ENCODE measurements at regions not wholly inside any gene's neighbourhood (a gene's known extent, or its start where the extent isn't known, plus 50 kb on each side); places are given as distances from the start of the nearest gene placed in this dataset.

DNA sequence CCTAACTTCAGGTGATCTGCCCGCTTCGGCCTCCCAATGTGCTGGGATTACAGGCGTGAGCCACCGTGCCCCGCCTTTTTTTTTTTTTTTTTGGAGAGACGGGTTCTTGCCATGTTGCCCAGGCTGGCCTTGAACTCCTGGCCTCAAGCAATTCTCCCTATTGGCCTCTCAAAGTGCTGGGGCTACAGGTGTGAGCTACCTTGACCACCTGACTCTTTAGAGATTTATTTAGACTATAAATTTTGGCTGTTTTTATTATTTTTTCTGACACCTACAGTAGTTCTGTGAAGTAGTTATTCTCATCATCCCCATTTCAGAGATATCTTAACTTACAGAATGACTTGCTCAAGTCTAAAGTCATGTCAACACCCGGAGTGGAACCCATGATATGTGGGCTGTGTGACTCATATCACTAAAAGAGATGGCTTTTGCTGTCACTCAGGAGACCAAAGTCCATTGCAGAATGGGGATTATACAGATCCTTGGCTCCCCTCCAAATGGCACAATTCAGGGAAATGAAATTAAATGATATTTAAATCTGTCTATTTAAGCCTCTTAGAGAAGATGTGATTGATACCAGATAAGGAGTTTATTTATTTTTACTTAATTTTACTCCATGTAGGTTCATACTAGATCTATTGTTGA, 93.2 kb downstream of the CTH start:
- 0 out of 4 replicates have a peak, but pooled peaks cover 0 to 4% of the 10 kb centered on the region in 2 experiments for H3K4me1 Mint-ChIP-seq
- DNase-seq: no peak

More for the DNA sequence above, 93.2 kb downstream of the CTH start:
- Histone ChIP-seq H2BK15ac (ENCODE audit: low read depth, low read length) (no peak overlapping the region), H3K14ac (ENCODE audit: insufficient read depth, low read length) (no peak overlapping the region), H3K23me2 (ENCODE audit: insufficient read length, low read depth, low read length, poor library complexity, severe bottlenecking) (no peaks in the 10 kb centered on the region), H3K56ac (ENCODE audit: insufficient read length, low read depth, low read length) (no peak overlapping the region), H2AK5ac (ENCODE audit: insufficient read length, low read length) (no peak overlapping the region), H2BK120ac (ENCODE audit: low read depth, low read length, poor library complexity, severe bottlenecking) (no peak overlapping the region), H3T11ph (ENCODE audit: low read length) (no peak overlapping the region), H3K79me1 (ENCODE audit: insufficient read depth, low read depth, low read length, poor library complexity, severe bottlenecking) (no peaks in the 10 kb centered on the region), H3K79me2 (ENCODE audit: insufficient read depth, low read length) (no peaks in the 10 kb centered on the region), H2BK20ac (ENCODE audit: low read depth, low read length, poor library complexity, severe bottlenecking) (no peak overlapping the region), H3K27ac (ENCODE audit: insufficient read length, low read depth, low read length) (no peak overlapping the region), H3K4ac (ENCODE audit: low read depth, low read length) (no peak overlapping the region), H4K20me1 (ENCODE audit: control insufficient read depth, insufficient read depth, insufficient read length) (no peaks in the 10 kb centered on the region), H3K9ac (ENCODE audit: extremely low read depth, insufficient read length, low read length) (no peak overlapping the region), H3K18ac (ENCODE audit: insufficient read length, low read depth, low read length) (no peak overlapping the region), H2AFZ (ENCODE audit: low read length) (no peak overlapping the region), H3K23ac (ENCODE audit: insufficient read length, low read depth, low read length) (no peak overlapping the region), H3K4me1 (ENCODE audit: insufficient read depth, low read length) (no peaks in the 10 kb centered on the region), H3K27me3 (ENCODE audit: insufficient read depth, low read length) (no peaks in the 10 kb centered on the region), H2BK5ac (ENCODE audit: insufficient read length, low read length) (no peak overlapping the region), H4K8ac (replicated peaks; ENCODE audit: insufficient read length, low read depth, low read length) (no peak overlapping the region), H2BK12ac (ENCODE audit: insufficient read length, low read depth, low read length) (no peak overlapping the region), H4K5ac (ENCODE audit: insufficient read length, low read depth, low read length) (no peak overlapping the region), H3K9me3 (ENCODE audit: control insufficient read depth, low read depth, low read length) (no peaks in the 10 kb centered on the region), H4K91ac (ENCODE audit: insufficient read length, low read depth, low read length) (no peak overlapping the region), H3K4me2 (ENCODE audit: insufficient read depth, insufficient read length, low read length) (no peak overlapping the region)
- Mint-ChIP-seq H3K4me3 (no peak overlapping the region), H3K27me3 (ENCODE audit: low read depth) (no peaks in the 10 kb centered on the region; the same call in 1 of the 2 replicates), H3K9me3 (no peaks in the 10 kb centered on the region), H3K27ac (no peak overlapping the region), H3K36me3 (ENCODE audit: insufficient read depth in 1 of 3, low read depth in 3 of 3) (no peaks in the 10 kb centered on the region)
- no CpG with 5 or more reads among the region's 7 CpGs for WGBS (ENCODE audit: extremely low coverage, insufficient read length, low lambda C conversion rate)
- TF ChIP-seq CTCF (conservative IDR thresholded peaks at IDR 0.05): no peak

Data from H9 (cell line).